GM21825 (cell line): ENCODE measurements at regions not wholly inside any gene's neighbourhood (a gene's known extent, or its start where the extent isn't known, plus 50 kb on each side); places are given as distances from the start of the nearest gene placed in this dataset.

Experiments
- ATAC-seq: cut with Tn5 transposase; IDR thresholded peaks from one replicate; pipeline ENCODE4 v1.9.1; 2021; ENCODE audit warnings: mild to moderate bottlenecking, moderate library complexity; ENCODE audit not compliant: unreplicated experiment

DNA sequence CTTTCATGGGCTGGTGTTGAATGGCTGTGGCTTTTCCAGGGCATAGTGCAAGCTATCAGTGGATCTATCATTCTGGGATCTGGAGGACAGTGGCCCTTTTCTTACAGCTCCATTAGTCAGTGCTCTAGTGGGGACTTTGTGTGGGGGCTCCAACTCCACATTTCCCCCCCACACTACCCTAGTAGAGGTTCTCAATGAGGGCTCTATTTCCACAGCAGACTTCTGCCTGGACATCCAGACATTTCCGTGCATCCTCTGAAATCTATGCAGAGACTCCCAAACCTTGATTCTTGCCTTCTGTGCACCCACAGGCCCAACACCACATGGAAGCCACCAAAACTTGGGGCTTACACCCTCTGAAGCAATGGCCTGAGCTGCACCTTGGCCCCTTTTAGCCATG is 208.3 kb upstream of the MKLN1 start:
- no peak for ATAC-seq

DNA sequence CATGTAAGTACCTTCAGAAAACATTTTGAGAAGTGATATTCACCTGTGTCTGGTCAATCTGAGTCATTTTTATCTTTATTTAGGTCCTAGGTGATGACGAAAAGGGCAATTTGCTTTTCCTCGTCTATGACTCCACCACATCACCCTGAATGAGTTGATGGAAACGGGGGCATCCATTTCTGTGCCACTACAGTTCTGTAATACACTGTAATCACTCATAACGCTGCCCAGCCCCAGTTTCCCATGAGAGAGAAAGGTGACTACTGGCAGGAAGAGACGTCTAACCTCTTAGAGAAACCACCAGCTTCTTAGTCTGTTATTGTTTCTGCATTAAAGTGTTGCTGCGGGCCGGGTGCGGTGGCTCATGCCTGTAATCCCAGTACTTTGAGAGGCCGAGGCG is 205.3 kb upstream of the MKLN1 start:
- no peak for ATAC-seq

DNA sequence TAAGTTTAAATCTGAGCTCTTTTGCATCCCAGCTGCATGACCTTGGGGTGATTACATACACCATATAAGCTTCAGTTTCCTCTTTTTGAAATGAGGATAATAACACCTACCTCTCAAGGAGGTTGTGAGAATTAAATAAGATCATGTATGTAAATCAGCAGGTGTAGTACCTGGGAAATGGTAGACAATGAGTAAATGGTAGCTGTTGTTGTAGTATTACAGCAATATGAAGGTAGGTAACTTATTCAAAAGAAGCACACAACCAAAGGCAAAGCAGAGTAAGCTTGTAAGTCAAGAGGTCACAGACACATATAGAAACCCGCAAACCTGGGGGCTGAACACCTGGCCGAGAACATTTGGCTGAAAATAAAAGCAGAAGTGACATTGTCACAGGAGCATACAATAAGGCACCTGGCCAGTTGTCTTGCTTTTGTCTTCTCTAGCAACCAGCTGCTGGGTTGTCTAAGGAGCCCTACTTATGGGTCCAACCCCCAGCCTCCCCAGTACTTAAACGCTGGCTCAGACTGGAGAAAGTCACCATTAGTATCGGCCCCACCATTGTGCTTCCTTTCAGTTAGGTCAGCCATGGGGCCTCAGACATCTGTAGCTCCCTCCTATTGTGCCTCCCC is 203.6 kb upstream of the MKLN1 start:
- peak; percentile 93 for ATAC-seq

DNA sequence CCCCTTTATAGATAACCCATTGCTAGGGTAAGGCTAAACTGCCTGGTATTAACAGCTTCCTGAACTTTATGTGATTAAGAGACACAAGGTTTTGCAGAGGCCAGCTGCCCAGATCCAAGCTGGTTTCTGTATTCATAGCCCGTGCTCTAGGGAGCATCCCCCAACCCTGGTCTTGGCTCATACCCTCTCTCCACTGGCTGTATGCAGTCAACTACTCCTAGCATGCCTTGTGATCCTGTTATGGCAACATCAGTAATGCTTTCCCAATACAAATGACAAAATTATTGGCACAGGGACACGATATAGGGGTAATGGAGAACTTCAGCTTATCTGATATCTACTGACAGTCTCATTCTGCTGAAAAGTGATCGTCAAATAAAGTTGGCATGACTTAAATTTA is 202.8 kb upstream of the MKLN1 start:
- ATAC-seq = no peak

DNA sequence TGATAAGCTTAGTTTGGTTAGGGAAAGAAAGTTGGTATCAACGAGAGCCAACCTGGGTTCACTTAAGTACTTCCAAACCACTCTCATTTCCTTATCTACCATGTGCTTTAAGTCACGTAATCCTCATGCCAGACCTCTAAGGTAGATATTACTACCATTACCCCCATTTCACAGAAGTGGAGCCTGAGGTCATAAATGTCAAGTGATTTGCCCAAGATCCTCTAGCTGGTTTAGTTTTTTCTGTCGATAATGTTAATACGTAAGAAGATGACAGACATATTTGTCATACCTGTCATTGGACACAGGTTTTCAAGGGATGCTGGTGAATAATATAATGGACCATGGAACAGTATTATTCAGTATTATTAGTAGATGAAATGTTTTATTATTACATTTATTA is 197.4 kb upstream of the MKLN1 start:
- ATAC-seq = no peak

DNA sequence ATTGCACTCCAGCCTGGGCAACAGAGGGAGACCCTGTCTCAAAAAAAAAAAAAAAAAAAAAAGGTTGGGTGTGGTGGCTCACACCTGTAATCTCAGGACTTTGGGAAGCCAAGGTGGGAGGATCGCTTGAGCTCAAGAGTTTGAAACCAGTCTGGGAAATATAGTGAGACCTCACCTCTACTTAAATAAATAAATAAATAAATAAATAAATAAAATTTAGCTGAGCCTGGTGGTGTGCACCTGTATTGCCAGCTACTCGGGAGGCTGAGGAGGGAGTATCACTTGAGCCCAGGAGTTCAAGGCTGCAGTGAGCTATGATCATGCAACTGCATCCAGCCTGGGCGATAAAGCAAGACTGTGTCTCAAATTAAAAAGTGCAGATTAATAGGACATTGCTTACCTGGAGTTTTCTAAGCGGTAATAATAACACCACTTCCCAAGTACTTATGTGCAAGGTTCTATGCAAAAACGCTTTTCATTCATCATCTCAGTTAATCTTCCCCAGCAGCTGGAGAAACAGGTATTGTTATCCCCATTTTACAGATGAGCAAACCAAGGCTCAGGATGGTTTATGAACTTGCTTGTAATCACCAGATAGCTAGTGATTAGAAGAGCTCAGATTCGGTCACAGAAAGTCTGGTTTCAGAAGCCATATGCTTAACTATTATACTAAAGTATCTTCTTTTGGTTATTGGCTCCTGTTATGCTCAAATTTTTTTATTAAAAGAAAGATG is 196.5 kb upstream of the MKLN1 start:
- no peak for ATAC-seq

DNA sequence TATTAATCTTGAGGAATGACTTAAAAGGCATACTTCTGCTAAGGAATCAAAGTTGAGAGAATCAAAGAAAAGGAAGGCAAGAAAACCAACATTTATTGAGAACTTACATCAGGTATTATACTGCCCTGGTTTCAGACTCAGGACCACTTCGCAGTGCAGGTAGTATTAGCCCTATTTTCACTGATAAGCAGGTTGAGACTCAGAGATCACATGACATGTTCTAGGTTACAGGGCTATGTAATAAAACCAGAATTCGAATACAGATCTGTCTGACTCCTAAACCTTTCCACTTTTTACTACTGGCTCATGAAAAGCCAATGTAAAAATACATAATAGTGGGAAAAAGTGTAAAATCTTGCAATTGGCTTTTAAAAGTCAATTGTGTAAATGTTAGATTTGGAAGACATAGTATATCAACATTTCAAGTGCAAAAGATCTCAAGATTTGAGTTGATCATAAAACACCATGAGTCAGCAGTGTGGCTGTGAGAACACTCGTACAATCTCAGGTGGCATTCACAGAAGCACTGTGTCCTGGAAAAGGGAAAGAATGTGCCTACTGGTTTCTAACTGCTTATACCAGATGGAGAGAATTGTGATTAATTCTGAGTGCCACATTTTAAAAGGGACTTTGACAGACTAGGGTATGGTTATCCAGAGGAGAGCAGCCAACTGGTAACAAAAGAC is 195.8 kb upstream of the MKLN1 start:
- no peak for ATAC-seq

DNA sequence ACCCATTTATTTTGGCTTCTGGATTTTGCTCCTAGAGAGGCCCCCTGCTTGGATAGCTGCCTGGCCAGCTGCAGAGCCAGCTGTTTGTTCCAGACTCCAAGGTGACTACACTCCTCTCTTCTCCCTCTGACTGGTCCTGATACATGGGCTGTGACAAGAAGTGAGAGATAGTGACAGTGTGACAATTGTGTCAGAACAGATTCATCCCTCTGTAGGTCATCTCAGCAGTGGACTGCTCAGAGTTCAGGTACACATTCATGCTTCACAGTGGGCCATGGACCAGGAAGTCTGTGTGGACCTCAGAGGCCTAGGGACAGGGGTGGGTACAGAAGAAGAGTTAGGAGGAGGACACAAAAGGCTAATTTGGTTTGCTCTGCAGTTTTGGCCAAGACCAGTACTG is 188.2 kb upstream of the MKLN1 start:
- no peak for ATAC-seq

DNA sequence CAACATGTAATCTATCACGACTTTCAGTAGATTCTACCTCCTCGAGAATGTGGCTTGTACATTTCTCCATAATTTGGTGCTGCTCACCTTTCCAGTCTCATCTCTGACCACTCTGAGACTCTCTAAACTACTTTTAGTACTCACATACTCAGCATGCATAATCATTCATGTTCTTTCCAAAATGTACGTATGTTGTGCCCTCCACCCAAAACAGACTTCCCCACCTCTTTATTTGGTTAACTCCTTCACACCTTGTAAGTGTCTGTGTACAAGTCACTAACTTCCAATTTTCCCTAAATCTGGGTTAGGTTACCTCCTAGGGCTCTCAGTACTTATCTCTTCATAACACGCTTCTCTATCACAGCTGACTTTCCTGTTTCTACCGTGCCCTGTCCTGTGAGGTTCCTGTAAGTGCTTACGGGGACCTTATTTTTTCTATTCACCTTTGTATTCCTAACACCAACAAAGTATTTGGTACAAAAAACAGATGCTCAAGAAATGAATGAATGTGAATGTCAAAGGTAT is 186.2 kb upstream of the MKLN1 start:
- ATAC-seq = no peak

DNA sequence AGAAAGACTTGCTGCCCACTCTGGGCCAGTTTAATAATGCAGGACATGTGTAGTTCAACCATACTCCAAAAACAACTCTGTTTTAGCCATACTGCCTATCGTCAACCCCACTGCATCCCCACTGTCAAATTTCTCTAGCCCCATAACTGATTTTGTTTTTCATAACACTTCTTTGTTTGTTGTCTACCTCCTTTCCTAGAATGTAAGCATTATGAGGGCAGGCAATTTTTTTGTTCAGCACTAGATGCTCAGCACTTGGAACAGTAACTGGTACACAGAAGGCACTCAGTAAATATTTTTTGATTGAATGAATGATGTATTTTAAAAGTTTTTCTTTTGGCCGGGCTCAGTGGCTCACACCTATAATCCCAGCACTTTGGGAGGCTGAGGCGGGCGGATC is 183.8 kb upstream of the MKLN1 start:
- no peak for ATAC-seq

DNA sequence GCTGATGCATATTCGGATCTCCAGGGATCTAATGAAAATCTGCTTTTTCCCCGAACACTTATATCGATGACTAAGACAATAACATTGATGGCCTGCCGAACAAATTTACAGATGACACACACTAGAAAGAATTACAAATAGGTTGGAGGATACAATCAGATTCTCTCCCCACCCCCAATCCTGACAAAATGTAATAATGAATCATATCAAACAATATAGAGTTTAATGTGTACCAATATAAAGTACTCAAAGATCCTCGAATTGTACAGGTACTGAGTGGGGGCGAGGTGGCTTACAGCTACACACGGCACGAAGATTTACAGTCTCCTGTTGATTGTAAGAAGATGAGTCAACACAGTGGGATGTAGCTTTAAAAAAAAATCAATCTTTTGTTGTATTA is 182.7 kb upstream of the MKLN1 start:
- no peak for ATAC-seq

DNA sequence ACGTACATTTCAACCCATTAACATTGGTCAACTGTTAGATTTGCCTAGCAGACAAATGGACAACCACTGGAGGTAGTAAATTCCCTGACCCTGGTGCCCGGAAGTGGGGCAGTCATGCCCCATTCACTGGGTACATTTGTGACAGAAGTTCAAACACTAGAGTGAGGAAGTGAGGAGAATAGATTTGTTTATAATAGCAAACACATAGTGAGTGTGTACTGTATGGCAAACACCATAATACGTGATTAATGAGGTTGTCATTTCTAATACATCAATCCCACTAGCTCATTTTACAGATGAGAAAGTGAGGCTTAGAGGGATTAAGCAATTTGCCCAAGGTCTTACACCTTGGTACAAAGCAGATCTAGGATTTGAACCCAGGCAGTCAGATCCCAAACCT is 181.9 kb upstream of the MKLN1 start:
- no peak for ATAC-seq

DNA sequence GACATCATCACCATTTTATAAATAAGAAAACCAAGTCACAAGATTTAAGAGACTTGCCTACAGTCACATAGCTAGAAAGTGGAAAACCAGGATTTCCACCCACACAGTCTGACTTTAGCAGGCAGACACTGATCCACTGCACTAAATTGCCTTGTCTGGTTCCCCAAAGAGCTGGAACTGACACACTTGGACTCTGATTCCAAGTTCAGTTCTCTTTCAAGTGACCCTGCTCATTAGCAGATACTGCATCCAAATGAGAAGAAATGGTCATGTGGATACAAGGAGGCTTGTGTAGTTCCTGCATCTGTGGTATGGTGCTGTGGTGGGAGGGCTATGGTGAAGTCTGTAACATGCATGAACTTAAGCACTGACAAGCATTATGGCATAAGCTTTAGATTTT is 180.1 kb upstream of the MKLN1 start:
- ATAC-seq = no peak

DNA sequence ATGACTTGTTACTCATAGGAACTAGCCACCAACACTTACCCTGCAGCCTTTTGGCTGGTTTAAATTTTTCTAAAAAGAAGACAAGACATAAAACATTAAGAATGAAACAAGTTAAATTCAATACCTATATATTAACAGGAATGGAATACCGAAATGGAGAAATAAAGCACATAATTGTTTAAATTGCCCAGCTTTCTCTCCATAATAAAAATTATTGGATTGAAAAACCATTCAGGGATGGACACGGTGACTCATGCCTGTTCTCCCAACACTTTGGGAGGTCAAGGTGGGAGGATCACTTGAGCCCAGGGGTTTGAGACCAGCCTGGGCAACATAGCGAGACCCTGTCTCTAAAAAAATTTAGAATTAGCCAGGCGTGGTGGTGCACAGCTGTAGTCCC is 179.4 kb upstream of the MKLN1 start:
- no peak for ATAC-seq

DNA sequence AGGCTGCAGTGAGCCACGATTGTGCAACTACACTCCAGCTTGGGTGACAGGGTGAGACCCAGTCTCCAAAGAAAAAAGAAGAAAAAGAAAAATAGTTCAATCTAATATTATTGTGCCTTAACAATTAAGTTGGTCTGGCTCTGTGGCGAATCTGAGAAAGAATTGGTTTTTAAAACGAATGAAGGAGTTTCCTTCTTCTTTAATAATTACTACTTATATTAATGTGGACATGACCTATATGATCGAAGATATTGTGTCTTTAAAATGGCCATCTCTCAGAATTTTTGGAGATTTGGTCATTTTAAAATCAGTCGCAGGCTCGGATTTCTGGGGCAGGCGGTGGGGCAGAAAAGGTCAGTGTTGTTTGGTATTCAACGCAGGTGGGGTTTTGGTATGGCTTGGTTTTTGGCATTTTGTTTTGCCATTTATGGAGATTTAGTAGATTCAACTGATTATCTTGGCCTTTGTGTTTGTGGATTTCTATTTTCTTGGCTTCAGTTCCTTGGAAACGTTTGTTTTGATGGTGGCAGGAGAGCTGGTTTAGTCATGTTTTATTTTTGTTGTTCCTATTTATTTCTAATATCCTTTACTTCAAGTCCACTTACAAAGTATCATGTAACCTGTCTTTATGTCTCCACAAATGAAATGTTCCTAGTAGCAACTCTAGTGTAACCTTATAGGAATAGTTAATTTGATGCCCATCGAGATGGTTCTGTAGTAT is 178.8 kb upstream of the MKLN1 start:
- ATAC-seq = no peak

DNA sequence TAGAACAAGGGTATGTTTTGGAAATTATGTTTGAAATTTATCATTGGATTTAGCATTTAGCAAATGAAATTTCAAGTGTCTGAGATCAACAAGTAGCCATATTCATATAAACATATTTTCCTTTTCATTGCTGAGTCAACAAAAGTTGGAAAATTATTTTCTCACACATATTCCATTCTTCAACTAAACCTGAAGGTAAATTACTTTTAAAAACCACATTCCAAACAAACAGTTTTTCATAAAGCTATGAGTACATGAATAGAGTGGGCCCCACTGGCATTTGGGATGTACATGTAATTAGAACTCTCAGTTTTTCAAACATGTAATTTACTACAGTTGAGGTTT is 178.3 kb upstream of the MKLN1 start:
- ATAC-seq = no peak

DNA sequence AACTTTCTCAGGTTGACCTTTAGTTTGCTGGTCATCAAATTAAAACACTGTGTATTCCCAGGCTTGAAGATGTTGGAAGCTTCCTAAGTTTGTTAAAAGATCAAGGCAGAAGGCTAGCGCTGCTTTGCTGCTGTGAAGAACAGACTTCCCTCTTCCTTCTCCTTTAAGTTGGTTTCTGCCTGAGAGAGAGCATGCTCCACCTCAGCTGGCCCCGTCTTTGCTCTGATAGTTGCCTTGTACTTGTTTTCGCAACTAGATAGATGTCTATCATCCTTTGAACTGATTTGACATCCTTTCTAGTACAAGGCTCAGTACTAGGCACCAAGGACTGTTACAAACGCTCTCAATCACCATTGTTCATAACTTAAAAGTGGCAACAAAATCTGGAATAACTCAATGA is 177.8 kb upstream of the MKLN1 start:
- no peak for ATAC-seq

DNA sequence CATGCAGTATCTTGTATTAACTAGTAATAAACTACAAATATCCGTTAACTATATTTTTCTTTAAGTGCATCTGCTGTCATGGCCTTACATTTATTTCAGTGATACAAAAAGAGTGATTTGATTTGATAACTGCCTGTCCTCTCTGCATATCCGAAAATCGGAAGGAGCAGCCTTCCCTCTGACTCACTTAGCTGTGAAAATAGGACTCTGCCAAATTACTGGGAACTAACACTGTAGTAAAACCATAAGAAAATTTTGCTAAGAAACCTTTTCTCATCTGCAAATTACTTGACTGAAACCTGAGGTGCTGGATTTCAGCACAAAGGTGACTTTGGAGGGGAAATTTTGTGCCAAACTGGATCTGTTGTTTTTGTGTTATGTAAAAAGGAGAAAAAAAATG is 176.6 kb upstream of the MKLN1 start:
- no peak for ATAC-seq

DNA sequence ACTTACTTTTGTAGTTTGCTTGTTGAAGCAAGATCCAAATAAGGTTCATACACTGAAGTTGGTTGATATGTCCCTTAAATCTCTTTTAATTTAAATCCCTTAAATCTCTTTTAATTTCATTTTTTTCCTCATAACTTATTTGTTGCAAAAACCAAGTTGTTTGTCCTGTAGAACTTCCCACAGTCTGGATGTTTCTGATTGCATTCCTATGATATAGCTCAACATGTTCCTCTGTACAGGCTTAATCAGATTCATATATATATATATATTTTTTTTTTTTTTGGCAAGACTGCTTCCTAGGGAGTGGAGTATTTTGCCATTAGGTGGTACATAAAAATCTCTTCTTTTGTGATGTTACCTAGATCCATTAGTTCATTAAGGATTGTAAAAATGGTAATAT is 174.9 kb upstream of the MKLN1 start:
- no peak for ATAC-seq

DNA sequence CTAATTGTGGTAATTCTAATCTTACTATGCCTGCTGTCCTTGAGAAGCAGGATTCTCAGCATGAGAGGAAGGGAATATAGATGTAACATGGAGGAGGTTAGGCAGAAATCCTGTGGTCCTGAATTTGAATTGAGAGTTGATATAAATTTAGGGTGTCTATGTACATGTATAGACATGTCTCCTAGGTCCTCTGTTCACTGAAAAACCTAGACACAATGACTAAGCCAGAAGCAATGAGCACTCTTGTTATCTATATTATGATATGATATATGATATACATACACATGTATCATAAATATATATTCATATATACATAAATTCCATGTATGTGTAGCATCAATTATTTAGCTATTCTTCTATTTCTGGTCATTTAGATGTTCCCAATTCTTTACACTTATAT is 173.3 kb upstream of the MKLN1 start:
- no peak for ATAC-seq

DNA sequence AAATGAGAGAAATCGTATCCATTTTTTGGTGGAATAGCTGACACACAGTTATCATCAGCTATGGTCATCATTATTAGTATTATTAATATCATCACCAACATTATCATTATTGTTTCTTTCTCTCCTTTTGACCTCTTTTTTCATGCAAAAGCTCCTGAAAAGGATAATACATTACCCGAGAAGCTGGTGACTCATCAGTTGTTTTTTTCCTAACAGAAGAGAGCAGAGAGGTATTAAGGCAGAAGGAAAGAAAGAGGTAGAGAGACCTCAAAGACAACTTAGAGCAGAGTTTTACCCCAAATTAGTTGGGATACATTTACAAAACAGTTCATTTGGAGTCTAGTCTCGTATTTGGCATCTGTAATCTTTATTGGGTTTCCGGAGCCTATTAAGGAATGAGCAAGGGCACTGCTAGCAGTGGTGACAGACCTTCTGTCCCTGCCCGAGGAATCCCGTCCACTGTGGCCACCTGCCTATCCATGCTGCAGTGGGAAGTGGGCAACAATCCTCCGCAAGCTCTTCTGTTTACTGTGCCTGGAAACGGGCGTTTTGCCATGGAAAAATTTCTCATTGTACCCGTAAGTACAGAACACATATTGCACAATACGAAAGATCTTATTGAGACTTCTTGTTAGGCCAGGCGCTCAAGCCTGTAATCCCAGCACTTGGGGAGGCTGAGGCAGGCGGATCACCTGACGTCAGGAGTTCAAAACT is 170.0 kb upstream of the MKLN1 start:
- no peak for ATAC-seq
